ENCODE measurements at regions not wholly inside any gene's neighbourhood (a gene's known extent, or its start where the extent isn't known, plus 50 kb on each side); places are given as distances from the start of the nearest gene placed in this dataset.
"Not testable (repeated sequence)": the region's sequence is repeated elsewhere in the genome, so short reads cannot be mapped to it uniquely, and the experiment has no call there.

GRCh38 chr5:16987776-16988175 is 51.7 kb upstream of the MYO10 start:
- DNase-seq (ENCODE audit: low spot score) = no peak

GRCh38 chr5:16990817-16991520 is 54.9 kb upstream of the MYO10 start:
- DNase-seq (ENCODE audit: low spot score) = not testable (repeated sequence)

GRCh38 chr5:16992006-16992405 is 55.9 kb upstream of the MYO10 start:
- no peak for DNase-seq (ENCODE audit: low spot score)

GRCh38 chr5:16992444-16992843 is 56.4 kb upstream of the MYO10 start:
- DNase-seq (ENCODE audit: low spot score) = no peak

- no peak for DNase-seq (ENCODE audit: low spot score)
These were observed 58.5 kb upstream of the MYO10 start for GRCh38 chr5:16994565-16994964.

- no peak for DNase-seq (ENCODE audit: low spot score)
These were observed 59.3 kb upstream of the MYO10 start for GRCh38 chr5:16995372-16995771.

- no peak for DNase-seq (ENCODE audit: low spot score)
These were observed 64.3 kb upstream of the MYO10 start for GRCh38 chr5:17000291-17000939.

- no peak for DNase-seq (ENCODE audit: low spot score)
These were observed 65.3 kb upstream of the MYO10 start for GRCh38 chr5:17001428-17001827.

- DNase-seq (ENCODE audit: low spot score) = no peak
These were observed 68.5 kb upstream of the MYO10 start for GRCh38 chr5:17004441-17005106.

GRCh38 chr5:17005107-17005828 is 69.2 kb upstream of the MYO10 start:
- DNase-seq (ENCODE audit: low spot score) = no peak

- DNase-seq (ENCODE audit: low spot score) = no peak
These were observed 76.2 kb upstream of the MYO10 start for GRCh38 chr5:17012289-17012688.

- no peak for DNase-seq (ENCODE audit: low spot score)
These were observed 78.6 kb upstream of the MYO10 start for GRCh38 chr5:17014686-17015085.

- DNase-seq (ENCODE audit: low spot score) = no peak
These were observed 82.8 kb upstream of the MYO10 start for GRCh38 chr5:17018871-17019270.

GRCh38 chr5:17019324-17019723 is 83.2 kb upstream of the MYO10 start:
- DNase-seq (ENCODE audit: low spot score) = no peak

GRCh38 chr5:17020678-17021601 is 84.9 kb upstream of the MYO10 start:
- no peak for DNase-seq (ENCODE audit: low spot score)

GRCh38 chr5:17021602-17021932 is 85.5 kb upstream of the MYO10 start:
- DNase-seq (ENCODE audit: low spot score) = no peak

GRCh38 chr5:17022296-17022695 is 86.2 kb upstream of the MYO10 start:
- no peak for DNase-seq (ENCODE audit: low spot score)

- no peak for DNase-seq (ENCODE audit: low spot score)
These were observed 88.6 kb upstream of the MYO10 start for GRCh38 chr5:17024686-17025180.

GRCh38 chr5:17031659-17032277 is 95.7 kb upstream of the MYO10 start:
- DNase-seq (ENCODE audit: low spot score) = not testable (repeated sequence)

GRCh38 chr5:17032314-17032985 is 96.4 kb upstream of the MYO10 start:
- not testable (repeated sequence) for DNase-seq (ENCODE audit: low spot score)

Data from NAMALWA (cell line).